ENCODE measurements at regions not wholly inside any gene's neighbourhood (a gene's known extent, or its start where the extent isn't known, plus 50 kb on each side); places are given as distances from the start of the nearest gene placed in this dataset.

- Histone ChIP-seq H3K4me2 (replicated peaks; ENCODE audit: low read depth, low read length, poor library complexity, severe bottlenecking) (no peak overlapping the region), H3K4me3 (ENCODE audit: control extremely low read depth in 1 of 5, extremely low read depth in 1 of 5, insufficient read depth in 1 of 5, low read depth in 2 of 5, low read length in 4 of 5) (no peak overlapping the region), H3K9me3 (ENCODE audit: control extremely low read depth in 1 of 3, control insufficient read depth in 2 of 3, insufficient read depth in 1 of 3, low read length in 2 of 3) (peaks cover 0 to 3% (median 0%) of the 10 kb centered on the region in 3 donors), H3K36me3 (replicated peaks in 1 of 2; ENCODE audit: control extremely low read depth in 1 of 2, control insufficient read depth in 1 of 2, extremely low read depth in 1 of 2, insufficient read depth in 2 of 2, low read length in 1 of 2) (no peaks in the 10 kb centered on the region), H3K4me1 (ENCODE audit: control insufficient read depth in 2 of 2, insufficient read depth in 2 of 2, low read length in 2 of 2) (no peaks in the 10 kb centered on the region), H3K27me3 (replicated peaks in 1 of 4; ENCODE audit: control extremely low read depth in 1 of 4, control insufficient read depth in 3 of 4, insufficient read depth in 4 of 4, low read length in 3 of 4) (peaks cover 0 to 2% (median 0%) of the 10 kb centered on the region in 4 experiments), H3K9ac (ENCODE audit: low read length) (no peak overlapping the region), H3K79me2 (ENCODE audit: control insufficient read depth, insufficient read depth, low read length) (no peaks in the 10 kb centered on the region), H3K27ac (ENCODE audit: low read length in 2 of 2) (no peak overlapping the region), H2AFZ (ENCODE audit: insufficient read depth, low read depth, low read length, poor library complexity, severe bottlenecking) (no peak overlapping the region), H4K20me1 (ENCODE audit: control insufficient read depth, insufficient read depth, low read length, poor library complexity, severe bottlenecking) (no peaks in the 10 kb centered on the region)
- Mint-ChIP-seq H3K27ac (no peak overlapping the region), H3K27me3 (no peaks in the 10 kb centered on the region), H3K9me3 (ENCODE audit: insufficient read depth) (no peaks in the 10 kb centered on the region), H3K4me1 (no peaks in the 10 kb centered on the region), H3K4me3 (no peak overlapping the region)
- CTCF ChIA-PET, result no interaction called here
- POLR2A ChIA-PET, result no interaction called here
- no peak for TF ChIP-seq CTCF (IDR thresholded peaks at IDR 0.05)
- TF ChIP-seq EZH2 (IDR thresholded peaks at IDR 0.05; ENCODE audit: borderline replicate concordance, insufficient read depth, low read depth, low read length, poor library complexity, severe bottlenecking), result no peak
- no peak for DNase-seq
- 100% methylated on average over 1 of the region's 4 CpGs for WGBS (ENCODE audit: insufficient coverage)
- no peak for ATAC-seq (ENCODE audit: low read depth)
- intact Hi-C loops (cut with micrococcal nuclease), result no loop called here
These were observed 131.5 kb upstream of the L3MBTL4 start for GRCh38 chr18:6546229-6546628.

- Histone ChIP-seq H3K4me3 (ENCODE audit: control extremely low read depth in 1 of 5, extremely low read depth in 1 of 5, insufficient read depth in 1 of 5, low read depth in 2 of 5, low read length in 4 of 5) (no peak overlapping the region), H2AFZ (ENCODE audit: insufficient read depth, low read depth, low read length, poor library complexity, severe bottlenecking) (no peak overlapping the region), H3K79me2 (ENCODE audit: control insufficient read depth, insufficient read depth, low read length) (no peaks in the 10 kb centered on the region), H3K27ac (ENCODE audit: low read length in 2 of 2) (no peak overlapping the region), H3K9me3 (ENCODE audit: control extremely low read depth in 1 of 3, control insufficient read depth in 2 of 3, insufficient read depth in 1 of 3, low read length in 2 of 3) (peaks cover 0 to 3% (median 0%) of the 10 kb centered on the region in 3 donors), H3K27me3 (replicated peaks in 1 of 4; ENCODE audit: control extremely low read depth in 1 of 4, control insufficient read depth in 3 of 4, insufficient read depth in 4 of 4, low read length in 3 of 4) (peaks cover 0 to 2% (median 0%) of the 10 kb centered on the region in 4 experiments), H3K4me2 (replicated peaks; ENCODE audit: low read depth, low read length, poor library complexity, severe bottlenecking) (no peak overlapping the region), H4K20me1 (ENCODE audit: control insufficient read depth, insufficient read depth, low read length, poor library complexity, severe bottlenecking) (no peaks in the 10 kb centered on the region), H3K4me1 (ENCODE audit: control insufficient read depth in 2 of 2, insufficient read depth in 2 of 2, low read length in 2 of 2) (no peaks in the 10 kb centered on the region), H3K9ac (ENCODE audit: low read length) (no peak overlapping the region), H3K36me3 (replicated peaks in 1 of 2; ENCODE audit: control extremely low read depth in 1 of 2, control insufficient read depth in 1 of 2, extremely low read depth in 1 of 2, insufficient read depth in 2 of 2, low read length in 1 of 2) (no peaks in the 10 kb centered on the region)
- ChIA-PET CTCF (no interaction called here), POLR2A (no interaction called here)
- Mint-ChIP-seq H3K27ac (no peak overlapping the region), H3K27me3 (no peaks in the 10 kb centered on the region), H3K9me3 (ENCODE audit: insufficient read depth) (no peaks in the 10 kb centered on the region), H3K4me3 (no peak overlapping the region), H3K4me1 (no peaks in the 10 kb centered on the region)
- no CpG with 5 or more reads among the region's 1 CpG for WGBS (ENCODE audit: insufficient coverage)
- intact Hi-C loops (cut with micrococcal nuclease), result no loop called here
- TF ChIP-seq CTCF (IDR thresholded peaks at IDR 0.05) (no peak), EZH2 (IDR thresholded peaks at IDR 0.05; ENCODE audit: borderline replicate concordance, insufficient read depth, low read depth, low read length, poor library complexity, severe bottlenecking) (no peak)
- DNase-seq, result no peak
- no peak for ATAC-seq (ENCODE audit: low read depth)
These were observed 132.8 kb upstream of the L3MBTL4 start for GRCh38 chr18:6547476-6547875.
